GM18505 (cell line): ENCODE measurements at regions not wholly inside any gene's neighbourhood (a gene's known extent, or its start where the extent isn't known, plus 50 kb on each side); places are given as distances from the start of the nearest gene placed in this dataset.

Experiments
- ATAC-seq: cut with Tn5 transposase; IDR thresholded peaks from one replicate; pipeline ENCODE4 v1.9.1; 2021; ENCODE audit not compliant: unreplicated experiment
- POLR2A ChIP-seq: IDR thresholded peaks from 4 replicates; pipeline ENCODE4 v1.6.1; 2011; ENCODE audit warnings: borderline replicate concordance; ENCODE audit not compliant: insufficient read depth, insufficient read length; ENCODE audit errors: extremely low read depth

DNA sequence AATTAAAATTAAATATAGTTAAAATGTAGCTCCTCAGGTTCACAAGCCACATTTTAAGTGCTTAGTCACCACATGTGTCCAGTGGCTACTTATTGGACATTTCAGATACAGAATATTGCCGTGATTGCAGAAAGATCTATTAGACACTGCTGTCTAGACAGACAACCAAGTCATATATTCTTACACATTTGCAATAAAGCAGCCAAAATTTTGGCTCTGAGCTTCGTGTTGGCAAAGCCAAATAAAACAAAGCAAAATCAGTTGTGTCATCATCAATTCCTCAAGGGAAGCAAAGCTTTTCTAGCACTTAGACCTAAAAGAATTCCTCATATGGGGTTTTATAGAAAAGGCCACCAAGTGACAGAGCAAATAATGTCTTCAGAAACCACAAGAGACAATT is 193.1 kb upstream of the LPP start:
- TF ChIP-seq POLR2A: no peak
- ATAC-seq: no peak

DNA sequence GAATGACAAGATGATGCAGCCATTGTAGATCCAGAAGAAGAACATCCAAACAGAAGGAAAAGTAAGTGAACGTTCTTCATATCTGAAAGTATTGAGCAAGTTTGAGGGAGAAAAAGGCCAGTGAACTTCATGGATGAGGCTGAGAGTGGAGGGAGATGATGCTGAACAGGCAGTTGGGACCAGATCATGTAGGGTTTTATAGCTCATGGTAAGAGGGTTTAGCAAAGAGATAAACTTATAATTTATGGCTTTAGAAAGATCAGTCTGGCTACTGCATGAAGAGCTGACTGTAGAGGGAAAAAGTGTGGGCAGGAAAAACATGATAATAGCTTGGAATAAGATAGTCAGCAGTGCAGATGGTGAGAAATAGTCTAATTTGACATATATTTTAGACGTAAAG is 192.6 kb upstream of the LPP start:
- no peak for ATAC-seq
- no peak for TF ChIP-seq POLR2A

DNA sequence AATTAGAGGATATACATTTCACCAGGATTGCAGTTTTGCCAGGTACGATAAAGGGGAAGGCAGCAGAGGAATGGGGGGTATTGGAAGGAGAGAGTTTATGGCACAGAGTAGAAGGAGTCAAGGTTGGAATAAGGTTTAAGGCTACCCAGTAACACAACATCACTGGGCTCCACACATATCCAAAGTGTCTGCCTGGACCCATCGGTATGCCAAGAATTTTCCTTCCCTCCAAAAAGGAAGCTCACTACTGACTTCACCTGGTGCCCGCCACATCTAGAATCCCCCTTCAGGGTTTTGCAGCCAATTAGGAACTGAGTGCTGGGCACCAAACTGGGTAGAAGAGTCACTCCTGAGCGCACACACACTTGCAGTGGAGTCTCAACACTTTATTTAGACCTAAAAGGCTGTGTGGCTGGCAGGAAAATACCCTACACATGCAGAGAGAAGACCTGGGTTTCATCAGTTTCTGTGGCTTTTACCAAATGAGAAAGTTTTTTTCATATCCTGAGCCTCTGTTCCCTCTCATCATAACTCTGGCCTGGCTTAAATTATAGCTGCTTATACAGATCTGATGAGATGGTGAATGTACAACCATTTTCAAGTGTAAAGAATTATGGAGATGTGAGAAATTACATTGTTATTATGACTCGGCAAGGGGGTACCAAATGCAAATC is 190.8 kb upstream of the LPP start:
- ATAC-seq: no peak
- no peak for TF ChIP-seq POLR2A

DNA sequence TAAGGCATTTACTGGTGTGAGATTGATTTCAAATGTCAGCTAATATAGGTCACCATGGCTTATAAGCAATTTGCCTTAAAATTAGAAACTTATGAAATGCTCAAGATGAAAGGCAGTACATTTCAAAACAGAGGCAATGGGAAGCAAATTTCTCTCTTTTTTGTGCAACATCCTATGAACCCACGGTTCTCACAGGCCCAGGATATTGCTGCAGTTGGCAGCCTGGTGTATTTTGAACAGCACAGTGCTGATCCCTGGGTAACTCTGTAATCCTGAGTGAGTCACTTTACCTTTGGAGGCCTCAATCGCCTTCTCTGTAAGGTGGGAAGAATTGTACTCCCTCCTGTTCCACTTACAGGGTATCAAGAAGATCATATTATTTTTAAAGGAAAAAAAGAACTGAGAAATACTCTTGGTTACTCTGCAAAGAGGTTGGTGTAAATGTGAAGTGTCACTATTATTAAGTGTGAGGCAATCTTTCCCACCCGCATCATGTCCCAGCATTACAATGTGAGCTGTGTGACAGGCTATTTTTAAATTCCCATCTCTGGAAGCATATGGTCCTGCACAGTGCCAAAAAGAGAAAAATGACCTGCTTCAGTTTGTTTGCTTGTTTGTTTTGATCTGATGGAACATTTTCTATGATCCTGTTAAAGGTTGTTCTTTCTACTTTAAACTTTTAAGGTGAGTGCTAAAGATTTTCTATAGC is 190.1 kb upstream of the LPP start:
- ATAC-seq: no peak
- no peak for TF ChIP-seq POLR2A

DNA sequence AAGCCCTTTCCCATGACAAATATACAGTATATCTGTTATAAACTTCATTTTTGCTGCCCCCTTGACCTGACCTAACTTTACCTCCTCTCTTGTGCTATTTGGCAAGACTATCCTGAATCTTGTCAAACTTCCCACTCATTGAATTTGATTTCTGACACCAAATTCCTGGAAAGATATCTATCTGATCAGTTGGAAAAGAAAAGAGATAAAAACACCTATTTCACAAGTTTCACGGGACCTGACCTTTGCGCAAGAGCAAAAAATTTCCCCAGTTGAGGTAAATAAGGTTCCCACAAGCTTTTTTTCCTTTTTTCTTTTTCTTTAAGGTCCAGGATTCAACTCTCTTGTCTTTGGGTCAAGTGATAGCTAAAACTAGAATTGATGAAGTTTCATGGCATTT is 189.2 kb upstream of the LPP start:
- ATAC-seq: no peak
- no peak for TF ChIP-seq POLR2A

DNA sequence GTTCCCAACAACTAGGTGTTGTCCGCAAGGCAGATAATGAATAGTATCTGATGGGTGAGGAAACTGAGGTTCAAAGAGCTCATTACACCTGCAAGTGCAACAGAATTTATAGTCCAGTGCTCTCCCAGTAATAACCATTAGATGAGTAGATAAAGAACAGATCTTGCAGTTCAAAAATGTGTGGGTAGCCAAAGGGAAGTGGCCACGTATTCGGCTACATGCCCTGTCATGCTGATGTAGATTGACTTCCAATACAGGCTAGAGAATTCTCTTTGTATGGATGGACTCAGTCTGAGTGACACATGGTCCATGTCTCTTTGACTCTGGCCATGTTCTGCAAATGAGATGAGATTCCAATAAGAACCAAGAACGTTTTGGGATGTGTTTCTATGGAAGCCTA is 187.9 kb upstream of the LPP start:
- TF ChIP-seq POLR2A: no peak
- no peak for ATAC-seq

DNA sequence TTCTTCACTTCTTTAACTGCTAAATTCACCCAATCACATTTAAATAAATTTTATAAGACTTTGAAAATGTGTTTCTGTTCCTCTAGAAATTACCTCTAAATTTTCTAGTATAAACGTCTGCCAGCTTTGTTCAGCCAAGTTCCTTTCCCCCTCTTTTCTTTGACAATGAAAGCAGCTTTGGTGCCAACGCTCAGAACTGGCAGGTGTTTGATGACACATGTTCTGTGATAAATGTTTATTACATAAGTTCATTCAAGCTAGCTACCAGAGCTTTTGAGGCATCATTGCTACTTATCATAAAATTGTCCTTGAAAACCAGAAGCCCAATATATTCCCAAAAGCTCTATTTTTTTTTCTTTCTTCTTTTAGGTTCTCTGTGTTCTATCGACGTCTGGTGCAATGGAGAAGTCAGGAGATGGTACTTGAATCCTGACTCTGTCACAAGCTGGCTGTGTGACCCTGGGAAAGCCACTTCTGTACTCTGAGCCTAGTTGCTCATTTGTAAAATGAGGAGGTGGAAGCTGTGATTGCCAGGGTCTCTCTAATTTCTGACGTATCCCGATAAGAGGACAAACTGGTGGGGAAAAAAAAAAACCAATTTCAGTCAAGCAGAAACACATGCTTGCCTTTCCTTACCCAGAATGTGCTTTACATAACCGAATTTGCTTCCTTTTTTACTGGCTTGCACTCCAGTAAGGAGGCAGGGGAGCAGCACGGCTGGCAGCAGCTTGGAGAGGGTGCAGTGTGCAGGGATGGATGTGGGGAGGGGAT is 187.1 kb upstream of the LPP start:
- no peak for ATAC-seq

DNA sequence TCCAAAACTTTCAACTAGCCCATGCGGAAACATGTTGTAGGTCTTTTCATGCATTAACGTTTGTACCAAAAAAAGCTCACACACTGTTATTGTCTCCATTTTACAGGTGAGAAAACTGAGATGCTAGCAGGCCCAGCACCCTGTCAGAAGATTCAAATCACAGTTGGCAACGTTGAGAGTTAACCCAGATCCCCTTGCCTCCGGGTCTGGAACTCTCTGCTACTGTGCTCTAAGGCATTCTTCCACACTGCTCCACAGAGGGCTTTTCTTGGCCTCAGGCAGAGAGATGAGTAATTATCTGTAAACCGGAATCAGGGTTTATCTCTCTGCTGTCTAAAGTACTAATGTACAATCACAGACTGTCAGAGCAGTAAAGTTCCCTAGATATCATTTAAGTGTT is 186.0 kb upstream of the LPP start:
- ATAC-seq: no peak
- TF ChIP-seq POLR2A: no peak

More for the DNA sequence above, 187.1 kb upstream of the LPP start:
- no peak for TF ChIP-seq POLR2A

DNA sequence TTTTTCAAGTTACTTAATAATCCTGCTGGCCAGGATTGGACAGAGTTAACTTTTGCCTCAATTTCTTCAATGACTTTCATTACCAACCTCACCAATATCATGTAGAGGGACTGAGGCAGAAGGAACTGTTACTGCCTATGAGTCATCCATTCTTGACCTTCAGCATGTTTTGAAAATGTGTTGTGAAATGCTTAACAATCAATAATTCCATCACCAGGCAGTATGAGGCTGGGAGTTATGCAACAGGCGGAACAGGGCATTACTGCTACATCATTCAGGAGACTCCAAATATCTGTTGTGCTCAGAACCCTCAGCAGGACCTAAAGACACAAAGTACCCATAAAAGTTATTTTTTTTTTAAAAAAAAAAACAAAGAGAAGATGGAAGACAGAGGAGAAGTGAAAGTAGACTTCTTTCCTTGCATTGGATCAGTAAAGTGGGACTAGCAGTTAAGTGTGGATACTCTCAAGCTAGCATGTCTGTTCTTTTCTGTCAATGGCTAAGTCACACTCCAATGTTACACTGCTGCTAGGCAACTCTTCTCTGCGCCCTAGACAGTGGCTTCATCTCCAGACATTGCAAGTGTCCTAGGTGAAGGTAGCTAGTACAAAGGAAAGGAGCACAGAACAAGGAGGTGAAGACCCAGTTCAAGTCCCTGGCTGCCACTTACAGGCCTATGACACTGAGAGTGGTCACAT is 184.9 kb upstream of the LPP start:
- no peak for TF ChIP-seq POLR2A
- no peak for ATAC-seq

DNA sequence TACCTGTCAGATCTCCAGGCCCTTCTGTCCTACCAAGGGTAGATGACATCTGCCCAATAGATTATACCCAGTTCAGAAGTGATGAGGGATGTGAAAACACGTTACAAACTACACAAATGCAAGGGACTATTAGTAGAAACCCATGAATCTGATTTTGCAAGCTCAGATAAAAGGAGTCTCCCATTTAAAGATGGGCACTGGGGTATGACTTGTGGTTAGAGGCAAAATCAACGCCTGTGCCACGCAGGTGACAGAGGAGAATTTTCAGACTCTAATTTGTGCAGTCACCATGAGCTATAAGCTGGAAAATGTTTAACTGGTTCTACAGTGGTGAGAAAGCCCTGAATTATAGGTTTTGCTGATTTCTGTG is 184.4 kb upstream of the LPP start:
- TF ChIP-seq POLR2A: no peak

DNA sequence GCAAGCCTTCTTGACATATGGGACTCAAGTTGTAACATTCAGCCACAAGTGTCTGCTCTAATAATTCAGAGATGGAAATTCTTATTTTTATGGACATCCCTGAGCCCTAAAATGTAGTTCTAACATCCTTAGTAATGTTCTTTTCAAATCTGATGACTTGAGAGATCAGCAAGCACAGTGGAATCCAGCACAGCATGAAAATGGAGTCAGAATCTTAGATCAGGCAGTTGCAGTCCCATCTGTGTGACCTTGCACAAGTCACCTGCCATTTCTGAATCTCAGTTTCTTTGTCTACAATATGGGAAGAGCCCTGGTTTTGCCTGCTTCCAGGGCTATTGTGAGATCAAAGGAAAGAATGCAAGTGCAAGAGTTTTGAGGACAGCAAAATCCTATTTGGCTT is 183.9 kb upstream of the LPP start:
- no peak for TF ChIP-seq POLR2A
- no peak for ATAC-seq

More for the DNA sequence above, 184.4 kb upstream of the LPP start:
- ATAC-seq: no peak

DNA sequence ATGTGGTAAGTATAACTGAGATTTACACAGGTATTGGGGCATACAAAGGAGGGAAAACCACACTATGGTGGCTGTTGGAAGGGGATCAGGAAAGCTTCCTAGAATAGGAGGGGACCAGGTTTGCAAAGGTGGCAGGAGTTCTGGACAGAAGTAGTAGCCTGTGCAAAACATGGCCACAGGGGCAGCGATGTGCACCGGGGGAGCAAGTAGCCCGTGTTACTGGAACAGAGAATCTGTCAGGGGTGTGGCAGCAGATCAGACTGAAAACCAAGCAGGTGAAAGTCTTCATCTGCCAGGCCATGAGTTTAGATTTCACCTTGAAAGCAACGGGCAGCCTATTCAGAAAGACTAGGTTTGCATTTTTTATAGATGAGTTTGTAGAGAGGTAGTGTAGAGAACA is 182.3 kb upstream of the LPP start:
- TF ChIP-seq POLR2A: no peak
- no peak for ATAC-seq

DNA sequence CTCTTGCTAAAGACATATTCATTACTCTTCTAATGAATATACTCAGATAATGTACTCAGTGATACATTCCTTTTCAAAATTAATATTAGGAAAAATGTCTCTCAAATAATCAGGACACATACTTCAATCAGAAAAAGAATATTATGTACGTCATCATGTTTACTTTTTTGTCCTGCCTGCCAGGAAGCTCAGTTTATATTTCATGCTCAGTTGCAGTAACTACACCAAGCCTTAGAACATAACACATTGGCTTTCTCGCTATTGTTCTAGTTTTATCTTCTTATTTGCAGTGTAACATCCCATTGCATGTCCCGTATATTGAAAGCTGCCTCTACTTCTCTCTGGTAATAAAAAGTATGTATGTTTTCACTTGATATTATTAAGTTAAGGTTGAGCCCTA is 181.5 kb upstream of the LPP start:
- no peak for ATAC-seq
- TF ChIP-seq POLR2A: no peak

DNA sequence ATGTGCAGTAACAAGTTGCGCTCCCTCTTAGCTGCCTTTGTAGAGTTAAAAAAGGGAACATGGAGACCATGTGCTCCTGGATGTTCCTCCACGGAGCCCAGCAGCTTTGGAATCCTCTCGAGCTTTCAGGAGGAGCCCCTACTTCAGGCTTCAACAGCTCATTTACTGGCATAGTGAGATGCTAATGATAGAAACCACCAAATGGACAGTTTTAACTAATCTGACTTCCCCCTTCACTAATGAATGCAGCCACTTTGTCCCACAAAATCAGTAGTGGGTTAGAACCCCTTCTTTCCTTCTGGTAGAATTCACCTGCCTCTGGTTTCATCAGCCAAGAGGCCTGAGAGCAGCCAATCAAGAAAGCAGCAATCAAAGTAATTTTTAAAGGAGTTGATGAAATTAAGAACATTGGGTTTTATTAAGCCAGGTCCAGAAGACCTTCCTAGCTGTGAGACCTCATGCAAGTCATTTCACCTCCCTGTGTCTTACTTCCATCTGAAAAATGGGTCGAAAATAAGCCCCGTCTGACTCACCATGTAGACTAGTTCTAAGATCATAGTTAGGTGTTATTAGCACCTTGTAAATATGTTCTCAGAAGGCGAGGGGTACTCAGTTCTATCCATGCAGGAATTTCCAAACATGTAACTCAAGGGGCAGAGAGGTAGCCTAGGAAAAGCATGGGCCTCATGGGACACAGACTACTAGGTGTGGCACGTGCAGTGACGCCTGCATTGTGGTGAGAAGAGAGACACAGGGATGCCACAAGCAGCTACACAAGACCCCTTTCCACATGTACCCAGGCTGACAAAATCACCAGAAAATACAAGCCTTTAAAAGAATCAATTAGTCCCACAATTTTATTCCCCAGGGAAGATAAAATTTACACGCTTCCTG is 179.7 kb upstream of the LPP start:
- no peak for ATAC-seq
- TF ChIP-seq POLR2A: no peak
